ENCODE measurements at regions not wholly inside any gene's neighbourhood (a gene's known extent, or its start where the extent isn't known, plus 50 kb on each side); places are given as distances from the start of the nearest gene placed in this dataset.
"Not testable (repeated sequence)": the region's sequence is repeated elsewhere in the genome, so short reads cannot be mapped to it uniquely, and the experiment has no call there.

GRCh38 chr16:27645396-27645795 is 95.5 kb downstream of the KATNIP start:
- no peak overlapping the region for H3K4me3 Mint-ChIP-seq
- no peak for DNase-seq (ENCODE audit: low spot score)

DNA sequence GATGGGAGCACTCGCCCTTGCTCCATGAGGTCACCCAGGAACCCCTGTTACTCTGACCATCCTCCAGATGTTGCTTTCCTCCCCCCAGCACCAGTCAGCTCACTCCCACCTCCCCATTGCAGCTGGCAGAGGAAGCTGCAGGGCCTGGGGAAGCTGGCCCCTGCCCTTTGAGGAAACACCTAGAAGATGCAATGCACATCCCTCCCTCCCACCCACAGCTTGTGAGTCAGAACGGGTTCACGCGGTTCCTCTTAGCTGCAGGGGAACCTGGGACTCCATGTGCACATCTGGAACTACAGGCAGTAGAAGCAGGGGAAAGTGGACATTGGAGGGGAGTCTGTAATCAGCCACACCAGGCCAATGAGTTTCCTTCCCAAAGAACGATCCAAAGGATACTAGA is 96.9 kb downstream of the KATNIP start:
- H3K27ac Mint-ChIP-seq, result no peak overlapping the region
- H3K36me3 Mint-ChIP-seq, result no peaks in the 10 kb centered on the region
- no peak overlapping the region for H3K4me3 Mint-ChIP-seq
- H3K27me3 Mint-ChIP-seq, result no peaks in the 10 kb centered on the region
- ATAC-seq (no peak), DNase-seq (ENCODE audit: low spot score) (no peak)
- H3K4me1 Mint-ChIP-seq (ENCODE audit: low read depth in 2 of 2), result no peaks in the 10 kb centered on the region
- H3K9me3 Mint-ChIP-seq, result peaks cover 3% of the 10 kb centered on the region

More at GRCh38 chr16:27645396-27645795, 95.5 kb downstream of the KATNIP start:
- ATAC-seq, result no peak
- H3K9me3 Mint-ChIP-seq, result peaks cover 3% of the 10 kb centered on the region
- H3K4me1 Mint-ChIP-seq (ENCODE audit: low read depth in 2 of 2), result no peaks in the 10 kb centered on the region
- H3K27ac Mint-ChIP-seq, result no peak overlapping the region
- H3K36me3 Mint-ChIP-seq, result no peaks in the 10 kb centered on the region
- H3K27me3 Mint-ChIP-seq, result no peaks in the 10 kb centered on the region

- H3K27ac Mint-ChIP-seq, result no peak overlapping the region
Observed at GRCh38 chr16:27649021-27649420, 99.1 kb downstream of the KATNIP start.

GRCh38 chr16:27650073-27650701 is 100.2 kb downstream of the KATNIP start:
- Mint-ChIP-seq H3K27me3 (no peaks in the 10 kb centered on the region), H3K27ac (no peak overlapping the region), H3K4me1 (ENCODE audit: low read depth in 2 of 2) (no peaks in the 10 kb centered on the region)

More at GRCh38 chr16:27649021-27649420, 99.1 kb downstream of the KATNIP start:
- no peak for ATAC-seq
- H3K4me3 Mint-ChIP-seq, result no peak overlapping the region
- no peaks in the 10 kb centered on the region for H3K27me3 Mint-ChIP-seq
- no peaks in the 10 kb centered on the region for H3K36me3 Mint-ChIP-seq
- H3K9me3 Mint-ChIP-seq, result no peaks in the 10 kb centered on the region
- no peaks in the 10 kb centered on the region for H3K4me1 Mint-ChIP-seq (ENCODE audit: low read depth in 2 of 2)
- DNase-seq (ENCODE audit: low spot score), result no peak

GRCh38 chr16:27651301-27651700 is 101.4 kb downstream of the KATNIP start:
- Mint-ChIP-seq H3K9me3 (no peaks in the 10 kb centered on the region), H3K27me3 (no peaks in the 10 kb centered on the region), H3K4me1 (ENCODE audit: low read depth in 2 of 2) (no peaks in the 10 kb centered on the region), H3K4me3 (no peak overlapping the region), H3K36me3 (no peaks in the 10 kb centered on the region), H3K27ac (no peak overlapping the region)
- DNase-seq (ENCODE audit: low spot score) (no peak), ATAC-seq (no peak)

More at GRCh38 chr16:27650073-27650701, 100.2 kb downstream of the KATNIP start:
- DNase-seq (ENCODE audit: low spot score) (no peak), ATAC-seq (no peak)
- no peaks in the 10 kb centered on the region for H3K36me3 Mint-ChIP-seq
- H3K9me3 Mint-ChIP-seq, result no peaks in the 10 kb centered on the region
- no peak overlapping the region for H3K4me3 Mint-ChIP-seq

DNA sequence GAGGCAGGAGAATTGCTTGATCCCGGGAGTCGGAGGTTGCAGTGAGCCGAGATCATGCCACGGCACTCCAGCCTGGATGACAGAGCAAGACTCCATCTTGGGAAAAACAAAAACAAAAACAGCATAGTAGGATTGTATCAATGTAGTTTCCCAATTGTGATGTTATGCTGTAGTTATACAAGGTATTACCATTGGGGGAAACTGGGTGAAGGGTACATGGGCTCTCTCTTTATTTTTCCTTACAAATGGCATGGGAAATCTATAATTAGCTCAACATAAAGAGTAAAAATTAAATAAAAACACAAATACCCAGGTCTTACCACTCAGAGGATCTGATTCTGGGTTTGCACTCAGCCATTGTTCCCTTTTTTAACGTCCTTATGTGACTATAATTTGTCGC is 107.9 kb downstream of the KATNIP start:
- H3K36me3 Mint-ChIP-seq, result no peaks in the 10 kb centered on the region
- DNase-seq (ENCODE audit: low spot score) (no peak), ATAC-seq (no peak)
- no peaks in the 10 kb centered on the region for H3K9me3 Mint-ChIP-seq
- H3K27ac Mint-ChIP-seq, result no peak overlapping the region
- H3K4me1 Mint-ChIP-seq (ENCODE audit: low read depth in 2 of 2), result no peaks in the 10 kb centered on the region
- no peaks in the 10 kb centered on the region for H3K27me3 Mint-ChIP-seq
- no peak overlapping the region for H3K4me3 Mint-ChIP-seq

DNA sequence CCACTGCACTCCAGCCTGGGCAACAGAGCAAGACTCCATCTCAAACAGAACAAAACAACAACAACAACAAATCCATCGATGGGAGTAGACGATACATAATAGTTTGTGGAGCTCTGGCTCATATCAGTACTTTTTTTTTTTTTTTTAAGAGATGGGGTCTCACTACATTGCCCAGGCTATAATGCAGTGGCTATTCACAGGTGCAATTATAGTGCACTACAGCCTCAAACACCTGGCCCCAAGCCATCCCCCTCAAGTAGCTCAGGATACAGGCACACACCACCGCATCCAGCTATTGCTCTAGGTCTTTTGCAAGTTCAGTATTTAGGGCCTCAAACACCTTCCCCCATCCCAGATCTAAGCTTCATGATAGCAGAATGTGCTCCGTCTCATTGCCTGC is 110.6 kb downstream of the KATNIP start:
- H3K36me3 Mint-ChIP-seq, result no peaks in the 10 kb centered on the region
- no peak overlapping the region for H3K4me3 Mint-ChIP-seq
- no peaks in the 10 kb centered on the region for H3K9me3 Mint-ChIP-seq
- DNase-seq (ENCODE audit: low spot score) (no peak), ATAC-seq (no peak)
- H3K4me1 Mint-ChIP-seq (ENCODE audit: low read depth in 2 of 2), result no peaks in the 10 kb centered on the region
- H3K27me3 Mint-ChIP-seq, result no peaks in the 10 kb centered on the region
- no peak overlapping the region for H3K27ac Mint-ChIP-seq

DNA sequence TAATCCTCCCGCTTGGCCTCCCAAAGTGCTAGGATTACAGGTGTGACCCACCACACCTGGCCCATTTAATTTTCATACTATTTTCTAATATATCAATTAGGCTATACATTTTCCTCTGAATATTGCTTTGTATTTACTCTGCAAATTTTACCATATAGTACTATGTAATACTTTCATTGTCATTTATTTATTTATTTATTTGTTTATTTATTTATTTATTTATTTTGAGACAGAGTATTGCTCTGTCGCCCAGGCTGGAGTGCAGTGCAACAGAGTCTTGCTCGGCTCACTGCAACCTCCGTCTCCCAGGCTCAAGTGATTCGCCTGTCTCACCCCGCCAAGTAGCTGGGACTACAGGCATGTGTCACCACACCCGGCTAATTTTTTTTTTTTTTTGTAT is 113.3 kb downstream of the KATNIP start:
- not testable (repeated sequence) for DNase-seq (ENCODE audit: low spot score); H3K4me1 Mint-ChIP-seq (ENCODE audit: low read depth in 2 of 2); ATAC-seq; H3K4me3 Mint-ChIP-seq; H3K27me3 Mint-ChIP-seq; H3K27ac Mint-ChIP-seq; H3K36me3 Mint-ChIP-seq; H3K9me3 Mint-ChIP-seq

DNA sequence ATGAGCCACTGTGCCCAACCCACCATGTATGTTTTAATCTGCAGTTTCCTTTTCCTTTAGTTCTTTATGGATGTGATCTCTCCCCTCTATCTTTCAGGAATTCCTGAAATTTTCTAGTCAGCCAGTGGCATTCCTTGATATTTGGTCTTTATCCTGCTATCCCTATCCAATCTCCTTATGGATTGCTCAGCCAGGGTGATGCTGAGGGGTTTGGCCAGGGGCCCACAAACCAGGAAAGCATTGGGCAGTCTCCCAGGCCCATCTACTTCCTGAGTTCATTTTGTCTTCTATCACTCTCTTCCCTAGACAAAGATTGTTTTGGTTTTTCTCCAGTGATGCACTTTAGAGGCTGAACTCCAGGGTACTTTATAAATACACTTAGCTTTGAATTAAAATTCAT is 115.9 kb downstream of the KATNIP start:
- Mint-ChIP-seq H3K9me3 (no peaks in the 10 kb centered on the region), H3K27ac (no peak overlapping the region), H3K4me1 (ENCODE audit: low read depth in 2 of 2) (no peaks in the 10 kb centered on the region), H3K36me3 (peaks cover 4% of the 10 kb centered on the region), H3K4me3 (no peak overlapping the region), H3K27me3 (no peaks in the 10 kb centered on the region)
- DNase-seq (ENCODE audit: low spot score) (no peak), ATAC-seq (no peak)

- Mint-ChIP-seq H3K36me3 (peaks cover 4% of the 10 kb centered on the region), H3K4me1 (ENCODE audit: low read depth in 2 of 2) (no peaks in the 10 kb centered on the region), H3K27ac (no peak overlapping the region), H3K27me3 (no peaks in the 10 kb centered on the region), H3K9me3 (no peaks in the 10 kb centered on the region), H3K4me3 (no peak overlapping the region)
- no peak for DNase-seq (ENCODE audit: low spot score)
- no peak for ATAC-seq
Observed at GRCh38 chr16:27670071-27670810, 120.3 kb downstream of the KATNIP start.

- ATAC-seq, result no peak
- H3K9me3 Mint-ChIP-seq, result no peaks in the 10 kb centered on the region
Observed at GRCh38 chr16:27671410-27671809, 121.5 kb downstream of the KATNIP start.

GRCh38 chr16:27676839-27677238 is 126.9 kb downstream of the KATNIP start:
- Mint-ChIP-seq H3K36me3 (peaks cover 6% of the 10 kb centered on the region), H3K9me3 (no peaks in the 10 kb centered on the region), H3K27me3 (no peaks in the 10 kb centered on the region), H3K4me1 (ENCODE audit: low read depth in 2 of 2) (no peaks in the 10 kb centered on the region), H3K4me3 (no peak overlapping the region), H3K27ac (no peak overlapping the region)
- ATAC-seq (no peak), DNase-seq (ENCODE audit: low spot score) (no peak)

More at GRCh38 chr16:27671410-27671809, 121.5 kb downstream of the KATNIP start:
- no peaks in the 10 kb centered on the region for H3K36me3 Mint-ChIP-seq
- no peaks in the 10 kb centered on the region for H3K4me1 Mint-ChIP-seq (ENCODE audit: low read depth in 2 of 2)
- no peak overlapping the region for H3K27ac Mint-ChIP-seq
- no peak for DNase-seq (ENCODE audit: low spot score)
- H3K27me3 Mint-ChIP-seq, result no peaks in the 10 kb centered on the region
- H3K4me3 Mint-ChIP-seq, result no peak overlapping the region

DNA sequence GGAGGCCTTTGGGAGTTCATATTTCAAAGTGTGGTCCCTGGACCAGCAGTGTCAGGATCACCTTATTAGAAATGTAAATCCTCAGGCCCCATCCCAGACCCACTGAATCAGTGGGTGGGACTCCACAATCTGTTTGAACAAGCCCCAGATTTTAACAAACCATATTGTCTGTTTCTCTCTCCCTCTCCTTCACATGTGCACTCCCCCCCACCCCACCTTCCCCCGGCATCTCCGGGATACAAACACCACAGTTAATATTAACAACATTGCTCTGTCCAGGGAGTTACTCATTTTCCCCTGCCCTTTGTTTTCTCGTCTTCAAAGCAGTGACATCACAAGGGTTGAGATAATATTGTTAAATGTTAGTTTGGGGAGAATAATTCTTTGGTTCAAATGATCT is 127.3 kb downstream of the KATNIP start:
- ATAC-seq, result no peak
- Mint-ChIP-seq H3K4me3 (no peak overlapping the region), H3K36me3 (peaks cover 6% of the 10 kb centered on the region), H3K4me1 (ENCODE audit: low read depth in 2 of 2) (no peaks in the 10 kb centered on the region), H3K27ac (no peak overlapping the region), H3K9me3 (no peaks in the 10 kb centered on the region), H3K27me3 (no peaks in the 10 kb centered on the region)
- DNase-seq (ENCODE audit: low spot score), result no peak

- H3K4me3 Mint-ChIP-seq, result no peak overlapping the region
- no peaks in the 10 kb centered on the region for H3K27me3 Mint-ChIP-seq
- H3K36me3 Mint-ChIP-seq, result peaks cover 6% of the 10 kb centered on the region
- H3K27ac Mint-ChIP-seq, result no peak overlapping the region
- DNase-seq (ENCODE audit: low spot score), result no peak
- no peaks in the 10 kb centered on the region for H3K9me3 Mint-ChIP-seq
- H3K4me1 Mint-ChIP-seq (ENCODE audit: low read depth in 2 of 2), result no peaks in the 10 kb centered on the region
- ATAC-seq, result no peak
Observed at GRCh38 chr16:27678955-27679354, 129.0 kb downstream of the KATNIP start.

Measured in natural killer cell treated with Interleukin-12 subunit alpha and Interleukin-12 subunit beta and Interleukin-15 and Interleukin-18, amount 100 ng/mL, for 72 hours (primary cell).